GM18951 (cell line): ENCODE measurements at regions not wholly inside any gene's neighbourhood (a gene's known extent, or its start where the extent isn't known, plus 50 kb on each side); places are given as distances from the start of the nearest gene placed in this dataset.

ENCODE experiments used
- POLR2A ChIP-seq: IDR thresholded peaks from 4 replicates; pipeline ENCODE4 v1.6.1; 2011; ENCODE audit warnings: mild to moderate bottlenecking; ENCODE audit not compliant: insufficient read length, insufficient read depth; ENCODE audit errors: extremely low read depth
- in situ Hi-C: fragments of 300-500 bp; cut with MboI; formaldehyde crosslinking; loops from one replicate; pipeline ENCODE4 v1.12.0; 2022; ENCODE audit warnings: low sequenced_read_pairs, mixed read lengths, inconsistent platforms; ENCODE audit not compliant: unreplicated experiment

DNA sequence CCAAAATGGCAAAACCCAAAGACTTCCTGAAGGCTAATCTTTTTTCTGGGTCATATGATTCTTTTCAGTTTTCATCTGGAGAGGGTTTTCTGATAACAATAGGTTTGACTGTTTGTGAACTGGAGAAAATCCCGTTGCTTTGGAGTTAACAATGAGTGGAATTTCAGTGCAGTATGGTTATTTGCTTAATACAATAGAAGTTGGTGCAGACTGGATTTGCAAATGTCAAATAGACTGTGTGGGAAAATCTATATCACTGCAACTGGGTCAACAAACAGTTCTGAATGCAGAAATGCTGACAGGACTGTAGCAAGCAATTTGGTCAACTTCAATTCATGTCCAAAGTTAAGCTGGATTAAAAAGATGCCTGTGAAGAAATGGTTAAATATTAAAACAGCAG, 267.5 kb upstream of the ARGLU1 start:
- in situ Hi-C loops = no loop called here
- no peak for TF ChIP-seq POLR2A

DNA sequence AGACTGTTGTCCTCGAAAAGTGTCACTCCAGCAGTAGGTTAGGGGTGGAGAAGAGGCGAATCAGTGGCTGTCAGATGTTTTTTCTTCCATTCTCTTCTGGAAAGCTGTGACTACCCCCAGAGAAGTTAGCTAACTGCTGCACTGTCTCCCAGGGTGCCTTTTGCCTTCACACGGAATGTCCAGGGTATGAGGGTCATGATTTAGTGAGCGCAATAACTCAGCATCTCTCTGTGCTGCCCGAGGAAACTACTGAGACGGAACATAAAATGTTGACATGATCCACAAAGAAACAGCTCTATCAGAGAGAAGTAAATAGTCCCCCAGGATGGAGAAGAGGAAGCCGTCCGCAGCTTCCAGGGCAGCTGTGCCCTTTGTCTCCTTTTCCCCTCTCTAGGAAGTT, 254.0 kb upstream of the ARGLU1 start:
- in situ Hi-C loops = no loop called here

DNA sequence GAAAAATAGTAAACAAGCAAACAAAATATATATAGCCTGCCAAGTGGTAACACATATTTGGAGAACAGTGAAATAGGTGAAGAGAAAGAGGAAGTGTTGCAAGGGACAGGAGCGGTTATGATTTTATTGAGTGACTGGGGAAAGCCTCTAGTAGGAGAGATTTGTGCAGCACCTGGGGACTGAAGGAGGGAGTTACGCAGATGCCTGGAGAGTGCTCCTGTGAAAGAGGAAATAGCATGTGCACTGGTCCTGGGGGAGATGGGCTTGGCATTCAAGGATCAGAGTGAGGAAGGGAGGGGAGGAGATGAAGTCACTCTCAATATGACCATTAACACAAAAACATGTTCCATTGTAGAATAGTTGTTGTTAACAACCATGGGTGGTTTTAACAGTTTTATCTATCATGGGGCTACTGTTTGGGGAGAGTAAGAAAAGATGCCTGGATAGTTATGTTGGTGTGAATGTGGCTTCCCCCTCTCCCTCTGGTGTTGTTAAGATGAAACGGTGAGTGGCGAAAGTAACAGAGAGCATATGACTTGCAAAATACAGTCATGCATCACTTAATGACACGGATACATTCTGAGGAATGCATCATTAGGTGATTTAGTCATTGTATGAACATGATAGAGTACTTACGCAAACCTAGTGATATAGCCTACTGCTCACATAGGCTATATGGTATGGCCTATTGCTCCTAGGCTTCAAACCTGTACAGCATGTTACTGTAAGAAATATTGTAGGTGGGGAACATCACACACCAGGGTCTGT, 251.7 kb upstream of the ARGLU1 start:
- in situ Hi-C loops = no loop called here
- no peak for TF ChIP-seq POLR2A

More for the DNA sequence above, 254.0 kb upstream of the ARGLU1 start:
- TF ChIP-seq POLR2A = no peak

DNA sequence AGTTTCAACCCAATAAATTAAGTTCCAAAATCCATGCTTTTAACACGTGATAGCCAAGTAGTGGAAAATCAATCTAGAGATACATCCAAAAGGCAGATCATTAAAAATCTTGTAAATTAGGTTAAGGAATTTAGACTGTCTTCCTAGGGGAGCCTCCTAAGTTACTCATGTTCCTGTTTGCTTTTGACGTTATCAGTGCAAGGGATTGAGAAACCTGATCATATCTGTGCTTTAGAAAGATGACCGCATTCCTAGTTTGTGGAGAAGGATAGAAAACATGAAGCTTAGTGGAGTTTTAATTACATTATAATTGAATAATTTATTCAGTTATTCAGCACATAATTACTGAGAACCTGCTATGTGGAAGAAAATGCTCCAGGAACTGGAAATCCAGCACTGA, 251.0 kb upstream of the ARGLU1 start:
- in situ Hi-C loops = no loop called here
- no peak for TF ChIP-seq POLR2A

DNA sequence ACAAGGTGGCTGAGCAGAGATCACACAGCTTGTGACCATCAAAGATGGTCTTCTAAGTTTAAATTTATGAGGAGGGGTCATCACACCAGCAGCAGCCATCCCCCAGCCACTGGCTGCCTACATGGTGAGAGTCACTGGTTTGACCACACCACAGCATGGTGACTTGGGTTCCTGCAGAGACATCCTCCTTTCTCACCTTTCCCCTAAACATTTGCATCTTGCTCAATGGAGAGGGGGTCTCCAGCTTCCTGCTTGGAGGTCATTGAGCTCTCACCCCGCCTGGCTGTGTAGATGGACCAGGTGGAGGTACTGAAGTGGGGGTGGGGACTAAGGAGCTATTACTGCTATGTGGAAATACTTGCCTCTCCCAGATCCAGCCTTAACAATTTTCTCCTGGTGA, 247.6 kb upstream of the ARGLU1 start:
- in situ Hi-C loops = no loop called here
- TF ChIP-seq POLR2A = no peak

DNA sequence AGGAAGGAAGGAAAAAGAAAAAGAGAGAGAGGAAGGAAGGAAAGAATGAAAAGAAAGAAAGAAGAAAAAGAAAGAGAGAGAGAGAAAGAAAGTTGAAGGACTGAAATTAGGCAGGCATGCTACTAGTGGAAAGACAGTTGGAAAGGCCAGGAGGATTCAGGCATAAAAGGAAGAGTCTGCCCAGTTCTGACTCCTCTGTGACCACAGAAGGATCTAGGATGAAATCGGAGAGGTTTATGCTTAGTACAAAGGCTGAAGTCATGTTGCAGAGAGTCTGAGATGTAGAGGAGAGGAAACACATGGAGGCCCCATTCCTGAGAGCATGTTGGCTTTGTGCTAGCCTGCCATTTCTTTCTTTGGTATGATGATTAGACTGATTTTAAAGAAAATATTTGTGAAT, 246.5 kb upstream of the ARGLU1 start:
- in situ Hi-C loops = no loop called here
- no peak for TF ChIP-seq POLR2A

DNA sequence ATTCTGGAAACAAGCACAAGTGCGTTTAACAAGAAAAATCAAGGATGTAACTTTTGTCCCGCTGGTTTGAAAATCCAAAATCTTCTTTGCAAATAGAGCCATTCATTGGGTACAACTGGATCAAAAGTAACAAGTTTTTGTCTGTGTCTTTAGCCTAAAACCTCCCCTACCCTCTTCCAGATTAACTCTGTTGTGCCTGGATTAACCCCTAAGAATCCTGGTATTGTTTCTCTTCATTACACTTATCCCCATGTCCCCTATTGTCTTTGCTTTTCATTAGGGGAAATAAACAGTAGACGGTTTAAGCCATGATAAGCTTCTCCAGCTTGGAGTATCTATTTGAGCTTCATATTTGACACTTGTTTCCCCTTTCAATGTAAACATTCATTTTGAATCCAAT, 242.1 kb upstream of the ARGLU1 start:
- no peak for TF ChIP-seq POLR2A
- in situ Hi-C loops = no loop called here

DNA sequence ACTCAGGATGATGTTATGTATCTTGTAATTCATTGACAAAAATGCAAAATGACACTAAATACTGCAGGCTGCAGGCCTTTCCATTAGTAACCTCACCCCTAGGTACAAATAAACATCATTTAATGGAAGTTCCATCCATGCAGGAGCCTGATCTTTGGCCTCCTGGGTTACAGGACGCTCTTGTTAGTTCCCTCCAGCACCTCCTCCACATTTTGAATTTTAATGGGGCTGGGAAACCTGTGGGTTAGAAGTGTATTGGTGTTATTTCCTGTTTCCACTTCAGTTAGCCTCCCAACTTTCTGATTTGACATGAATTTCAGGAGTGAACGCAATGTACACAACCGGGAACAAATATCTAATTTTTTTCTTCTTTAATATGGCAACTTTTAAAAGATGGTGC, 237.1 kb upstream of the ARGLU1 start:
- in situ Hi-C loops = no loop called here
- TF ChIP-seq POLR2A = no peak

DNA sequence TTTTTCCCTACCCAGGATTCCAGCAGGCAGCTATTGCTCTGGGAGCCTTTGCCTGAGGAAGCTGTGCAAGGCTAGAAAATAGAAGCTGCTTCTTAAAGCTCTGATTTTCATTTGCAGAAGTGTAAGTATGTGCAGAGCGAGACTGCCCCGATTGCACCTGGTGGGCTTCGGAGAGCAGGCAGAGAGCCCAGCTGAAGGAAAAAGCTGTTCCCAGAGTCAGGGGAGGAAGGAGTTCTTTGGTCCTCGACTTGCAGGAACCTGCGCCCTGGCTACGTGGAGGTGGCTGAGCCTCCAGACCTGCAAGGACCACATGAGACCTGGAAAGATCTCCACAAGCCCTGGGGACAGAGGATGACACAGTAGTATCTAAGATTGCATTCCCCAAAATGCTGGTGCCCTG, 235.0 kb upstream of the ARGLU1 start:
- no peak for TF ChIP-seq POLR2A
- in situ Hi-C loops = no loop called here

DNA sequence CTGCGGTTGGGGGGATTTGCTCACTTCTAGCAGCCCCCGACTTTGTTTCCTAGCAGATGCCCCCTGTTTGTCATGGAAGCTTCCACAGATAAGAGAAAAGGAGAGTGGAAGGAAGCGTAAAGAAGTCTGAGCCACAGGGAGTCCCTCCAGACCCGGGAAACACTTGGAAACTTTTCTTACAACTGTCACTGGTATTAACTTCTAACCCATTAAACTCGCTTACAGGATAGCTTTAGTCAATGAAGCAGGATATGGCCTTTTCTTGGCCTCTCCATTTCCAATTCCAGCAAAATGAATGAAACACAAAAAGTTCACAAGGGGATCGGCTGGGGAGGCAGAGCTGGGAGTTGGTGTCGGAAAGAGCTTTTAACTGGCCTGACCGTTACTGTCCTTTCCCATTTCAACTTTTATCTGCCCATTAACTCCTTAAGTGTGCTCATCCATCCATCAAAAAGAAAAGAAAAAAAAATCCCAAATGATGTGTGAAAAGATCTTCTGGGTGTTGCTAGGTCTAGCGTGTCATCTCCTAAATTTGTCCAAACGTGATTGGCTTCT, 231.9 kb upstream of the ARGLU1 start:
- in situ Hi-C loops = no loop called here
- no peak for TF ChIP-seq POLR2A

DNA sequence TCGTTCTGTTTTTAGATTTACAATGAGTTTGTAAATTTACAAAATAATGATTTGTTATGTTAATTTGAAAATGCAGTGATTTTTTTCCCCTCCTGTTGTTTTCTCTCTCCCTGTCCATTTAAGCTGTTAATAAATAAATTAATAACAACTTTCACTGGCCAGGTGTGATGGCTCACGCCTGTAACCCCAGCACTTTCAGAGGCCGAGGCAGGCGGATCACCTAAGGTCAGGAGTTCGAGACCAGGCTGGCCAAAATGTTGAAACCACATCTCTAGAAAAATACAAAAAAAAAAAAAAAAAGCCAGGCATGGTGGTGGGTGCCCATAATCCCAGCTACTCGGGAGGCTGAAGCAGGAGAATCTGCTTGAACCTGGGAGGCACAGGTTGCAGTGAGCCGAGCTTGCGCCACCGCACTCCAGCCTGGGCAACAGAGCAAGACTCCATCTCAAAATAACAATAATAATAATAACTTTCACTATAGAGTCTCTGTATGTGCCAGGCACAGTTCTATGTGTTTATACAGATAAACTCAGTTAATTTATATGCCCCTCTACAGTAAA, 229.2 kb upstream of the ARGLU1 start:
- no peak for TF ChIP-seq POLR2A
- in situ Hi-C loops = no loop called here

DNA sequence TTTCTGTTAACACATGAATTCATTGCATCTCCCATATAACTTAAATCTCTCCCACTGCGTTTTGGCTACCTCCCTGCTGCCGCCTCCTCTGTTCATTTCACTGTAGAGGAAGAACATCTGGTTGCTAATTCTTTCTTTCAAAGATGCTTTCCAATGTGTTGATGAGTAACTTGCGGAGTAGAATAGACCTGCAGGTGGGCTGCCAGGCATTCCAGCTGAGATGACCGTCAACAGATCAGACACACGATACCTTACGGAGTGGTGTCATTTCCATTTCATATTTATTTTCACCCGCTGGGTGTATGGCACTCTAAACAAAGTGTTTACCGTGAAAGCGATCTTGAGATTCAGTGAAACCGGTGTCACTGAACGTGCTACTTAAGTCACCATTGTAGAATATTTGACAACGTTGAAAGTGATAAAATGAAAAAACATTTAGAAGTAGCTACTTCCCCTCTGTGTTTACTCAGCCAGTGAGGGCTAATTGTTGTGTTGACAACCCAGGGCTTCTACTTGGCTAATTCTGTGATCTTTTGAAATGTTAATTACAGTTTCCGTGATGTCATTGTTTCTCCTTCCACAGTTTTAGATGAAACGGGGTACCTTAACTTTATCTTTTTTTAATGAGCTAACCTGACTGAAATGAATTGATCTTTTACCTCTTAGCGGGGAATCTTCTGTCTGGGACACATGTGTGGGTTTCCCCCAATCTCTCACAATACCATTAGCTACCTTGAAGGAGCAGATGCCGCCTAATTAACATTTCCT, 228.5 kb upstream of the ARGLU1 start:
- in situ Hi-C loops = no loop called here
- no peak for TF ChIP-seq POLR2A

DNA sequence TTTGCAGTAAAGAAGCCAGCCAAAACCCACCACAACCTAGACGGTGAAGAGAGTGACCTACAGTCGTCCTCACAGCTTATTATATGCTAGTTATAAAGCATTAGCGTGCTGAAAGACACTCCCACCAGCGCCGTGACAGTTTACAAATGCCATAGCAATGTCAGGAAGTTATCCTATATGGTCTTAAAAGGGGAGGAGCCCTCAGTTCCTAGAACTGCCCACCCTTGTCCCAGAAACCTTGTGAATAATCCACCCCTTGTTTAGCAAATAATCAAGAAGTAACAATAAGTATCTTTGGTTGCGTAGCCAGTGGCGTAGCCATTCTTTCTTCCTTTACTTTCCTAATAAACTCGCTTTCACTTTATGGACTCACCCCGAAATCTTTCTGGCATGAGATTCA, 227.9 kb upstream of the ARGLU1 start:
- TF ChIP-seq POLR2A = no peak
- in situ Hi-C loops = no loop called here

DNA sequence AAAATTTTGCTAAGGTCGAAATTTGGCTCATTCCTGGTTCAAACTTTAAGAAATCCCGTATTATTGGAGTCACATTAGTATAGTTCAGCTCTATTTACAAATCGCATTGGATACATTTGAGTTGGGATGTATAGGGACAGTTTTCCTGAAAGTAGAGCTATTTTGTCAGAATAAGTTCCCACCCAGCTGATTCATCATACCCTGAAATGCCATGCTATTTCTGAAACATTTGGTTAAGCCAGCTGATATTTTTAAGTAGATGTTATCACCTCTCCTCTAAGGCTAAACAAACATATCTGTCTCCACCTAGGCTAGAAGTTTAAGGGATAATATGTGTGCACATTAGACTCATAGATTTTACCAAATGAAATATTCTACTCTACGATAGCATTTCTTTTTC, 226.2 kb upstream of the ARGLU1 start:
- no peak for TF ChIP-seq POLR2A
- in situ Hi-C loops = no loop called here

DNA sequence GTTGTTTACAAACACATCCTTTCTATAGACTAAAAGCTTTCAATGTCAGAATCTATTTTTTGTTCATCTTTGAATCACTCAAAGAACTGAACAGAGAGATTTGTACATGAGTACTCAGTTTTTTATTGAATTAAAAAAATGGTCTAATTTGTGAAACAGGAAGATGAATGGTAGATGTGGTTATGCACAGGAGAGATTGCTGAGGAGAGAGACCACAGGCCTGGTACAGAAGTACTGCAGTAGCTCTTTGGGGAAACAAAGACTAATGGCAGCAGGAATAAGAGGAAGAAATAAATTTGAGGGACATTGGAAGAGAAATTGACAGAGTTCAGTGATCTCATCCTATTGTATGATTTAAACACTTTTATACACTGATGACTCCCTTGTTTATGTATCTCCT, 222.0 kb upstream of the ARGLU1 start:
- in situ Hi-C loops = no loop called here
- TF ChIP-seq POLR2A = no peak
